ENCODE measurements at regions not wholly inside any gene's neighbourhood (a gene's known extent, or its start where the extent isn't known, plus 50 kb on each side); places are given as distances from the start of the nearest gene placed in this dataset.

- no peak for DNase-seq (ENCODE audit: low read depth in 2 of 2)
- TF ChIP-seq, protein P1, sequence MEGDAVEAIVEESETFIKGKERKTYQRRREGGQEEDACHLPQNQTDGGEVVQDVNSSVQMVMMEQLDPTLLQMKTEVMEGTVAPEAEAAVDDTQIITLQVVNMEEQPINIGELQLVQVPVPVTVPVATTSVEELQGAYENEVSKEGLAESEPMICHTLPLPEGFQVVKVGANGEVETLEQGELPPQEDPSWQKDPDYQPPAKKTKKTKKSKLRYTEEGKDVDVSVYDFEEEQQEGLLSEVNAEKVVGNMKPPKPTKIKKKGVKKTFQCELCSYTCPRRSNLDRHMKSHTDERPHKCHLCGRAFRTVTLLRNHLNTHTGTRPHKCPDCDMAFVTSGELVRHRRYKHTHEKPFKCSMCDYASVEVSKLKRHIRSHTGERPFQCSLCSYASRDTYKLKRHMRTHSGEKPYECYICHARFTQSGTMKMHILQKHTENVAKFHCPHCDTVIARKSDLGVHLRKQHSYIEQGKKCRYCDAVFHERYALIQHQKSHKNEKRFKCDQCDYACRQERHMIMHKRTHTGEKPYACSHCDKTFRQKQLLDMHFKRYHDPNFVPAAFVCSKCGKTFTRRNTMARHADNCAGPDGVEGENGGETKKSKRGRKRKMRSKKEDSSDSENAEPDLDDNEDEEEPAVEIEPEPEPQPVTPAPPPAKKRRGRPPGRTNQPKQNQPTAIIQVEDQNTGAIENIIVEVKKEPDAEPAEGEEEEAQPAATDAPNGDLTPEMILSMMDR (IDR thresholded peaks at IDR 0.05; ENCODE audit: low read depth, low read length): no peak
- H3K4me3 ChIP-seq (replicated peaks in 1 of 2; ENCODE audit: low read depth in 2 of 2, low read length in 2 of 2): no peak overlapping the region
Observed at GRCh38 chr13:44281252-44282000, 92.2 kb upstream of the SERP2 start.

- no peak overlapping the region for H3K4me3 ChIP-seq (replicated peaks in 1 of 2; ENCODE audit: low read depth in 2 of 2, low read length in 2 of 2)
- TF ChIP-seq, protein P1 (IDR thresholded peaks at IDR 0.05; ENCODE audit: low read depth, low read length): no peak
- DNase-seq (ENCODE audit: low read depth in 2 of 2): no peak
Observed at GRCh38 chr13:44283600-44283999, 90.0 kb upstream of the SERP2 start.

DNA sequence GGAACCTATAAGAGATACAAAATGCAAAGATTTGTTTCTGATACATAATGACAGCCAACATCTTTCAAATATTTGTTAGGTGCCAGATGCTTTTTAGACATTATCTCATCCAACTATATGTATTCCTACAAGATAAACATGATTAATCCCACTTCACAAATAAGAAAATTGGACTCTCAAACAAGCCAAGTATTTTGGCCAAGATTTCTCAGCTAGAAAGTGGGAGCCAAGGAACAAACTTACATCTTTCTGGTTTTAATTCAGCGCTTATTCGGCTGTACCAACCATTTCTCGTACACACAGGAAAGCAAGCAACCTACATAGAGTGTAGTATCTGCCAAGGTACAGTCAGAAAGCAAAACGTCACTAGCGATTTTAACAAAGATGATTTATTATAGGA lies 85.7 kb upstream of the SERP2 start:
- no peak overlapping the region for H3K4me3 ChIP-seq (replicated peaks in 1 of 2; ENCODE audit: low read depth in 2 of 2, low read length in 2 of 2)
- no peak for DNase-seq (ENCODE audit: low read depth in 2 of 2)
- TF ChIP-seq, protein P1 (IDR thresholded peaks at IDR 0.05; ENCODE audit: low read depth, low read length): no peak

DNA sequence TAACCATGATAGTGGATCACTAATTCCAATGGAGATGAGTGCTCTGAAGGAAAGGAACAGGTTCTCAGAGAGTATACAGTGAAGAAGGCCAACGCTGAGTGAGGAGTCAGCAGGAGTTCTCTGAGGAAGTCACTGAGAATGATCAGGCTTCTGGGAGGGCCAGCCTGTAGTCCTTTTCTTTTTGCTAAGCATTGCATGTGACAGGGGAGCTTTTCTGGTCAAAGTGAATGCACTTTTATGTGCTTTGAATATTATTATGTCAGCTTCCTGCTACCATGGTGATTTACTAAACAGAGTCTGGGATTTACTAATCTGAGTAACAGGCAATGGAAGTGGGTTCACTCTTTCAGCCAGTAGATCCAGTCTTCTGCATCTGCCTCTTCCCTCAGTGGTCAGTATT lies 81.1 kb upstream of the SERP2 start:
- DNase-seq (ENCODE audit: low read depth in 2 of 2): no peak
- TF ChIP-seq, protein P1 (IDR thresholded peaks at IDR 0.05; ENCODE audit: low read depth, low read length): no peak
- no peak overlapping the region for H3K4me3 ChIP-seq (replicated peaks in 1 of 2; ENCODE audit: low read depth in 2 of 2, low read length in 2 of 2)

- TF ChIP-seq, protein P1 (IDR thresholded peaks at IDR 0.05; ENCODE audit: low read depth, low read length): no peak
- DNase-seq (ENCODE audit: low read depth in 2 of 2): no peak
- no peak overlapping the region for H3K4me3 ChIP-seq (replicated peaks in 1 of 2; ENCODE audit: low read depth in 2 of 2, low read length in 2 of 2)
Observed at GRCh38 chr13:44293374-44293773, 80.2 kb upstream of the SERP2 start.

DNA sequence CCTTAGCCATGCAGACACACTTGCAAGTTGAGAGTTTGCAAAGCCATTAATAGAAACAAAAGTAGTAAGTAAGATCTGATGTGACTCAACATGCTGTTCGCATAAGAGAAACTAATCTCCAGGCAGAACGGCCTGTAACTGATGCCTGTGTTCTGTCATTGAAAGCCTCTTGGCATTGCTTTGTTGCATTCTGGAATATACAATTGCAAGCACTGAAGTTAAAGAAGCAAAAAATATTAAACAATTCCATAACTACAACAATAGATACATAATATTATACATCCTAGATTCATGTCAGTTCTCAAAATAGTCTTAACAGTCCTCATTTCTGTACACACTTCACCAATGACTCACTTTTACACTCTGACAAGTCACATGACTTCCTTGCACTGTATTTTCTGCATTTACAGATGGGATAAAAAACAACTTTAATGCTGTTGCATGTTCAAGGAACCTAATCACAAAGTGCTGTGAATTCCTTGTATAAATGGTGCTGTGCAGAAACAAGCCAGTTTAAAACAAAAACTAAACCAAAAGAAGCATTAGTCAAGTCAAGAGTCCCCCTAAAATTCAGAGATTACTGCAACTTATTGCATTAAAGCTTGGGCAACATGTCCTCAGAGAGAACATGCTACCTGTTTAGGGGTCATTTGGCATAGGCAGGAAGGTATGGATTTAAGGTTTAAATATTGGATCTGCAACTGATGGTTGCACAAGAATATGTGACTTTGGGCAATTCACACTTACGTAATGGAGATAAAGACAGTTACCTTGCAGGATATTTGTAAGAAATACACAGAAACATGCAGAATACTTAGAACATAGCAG lies 79.5 kb upstream of the SERP2 start:
- peak; percentile 44 to 69 for DNase-seq (ENCODE audit: low read depth in 2 of 2)
- TF ChIP-seq, protein P1 (IDR thresholded peaks at IDR 0.05; ENCODE audit: low read depth, low read length): no peak
- H3K4me3 ChIP-seq (replicated peaks in 1 of 2; ENCODE audit: low read depth in 2 of 2, low read length in 2 of 2): no peak overlapping the region

All from cardiac fibroblast (primary cell).